Nephron progenitor cell (in vitro differentiated cells): ENCODE measurements at regions not wholly inside any gene's neighbourhood (a gene's known extent, or its start where the extent isn't known, plus 50 kb on each side); places are given as distances from the start of the nearest gene placed in this dataset.
A peak's percentile ranks its signal among the peaks of the same experiment; 100 is the strongest.

Experiments used
- DNase-seq: peaks from one replicate; pipeline ENCODE4 v3.0.0; 2021
- H3K27ac Mint-ChIP-seq: 2 replicates; pipeline ENCODE4 v1.8.0; 2021; ENCODE audit warnings: mild to moderate bottlenecking, moderate library complexity, mixed read lengths
- H3K27me3 Mint-ChIP-seq: 2 replicates; pipeline ENCODE4 v1.8.0; 2021; ENCODE audit warnings: mild to moderate bottlenecking, low read depth, mixed read lengths; ENCODE audit not compliant: poor library complexity
- H3K36me3 Mint-ChIP-seq: 2 replicates; pipeline ENCODE4 v1.8.0; 2021; ENCODE audit warnings: low read depth, mixed read lengths
- H3K4me1 Mint-ChIP-seq: 2 replicates; pipeline ENCODE4 v1.8.0; 2021; ENCODE audit warnings: mixed read lengths
- H3K4me3 Mint-ChIP-seq: 2 replicates; pipeline ENCODE4 v1.8.0; 2021; ENCODE audit warnings: mild to moderate bottlenecking, moderate library complexity, mixed read lengths
- H3K9me3 Mint-ChIP-seq: 2 replicates; pipeline ENCODE4 v1.8.0; 2021; ENCODE audit warnings: mild to moderate bottlenecking, moderate library complexity, mixed read lengths
- TF ChIP-seq, protein P1 (sequence below): fragments of 200-600 bp; sonication (generic); IDR thresholded peaks from 2 replicates; pipeline ENCODE4 v1.5.0; 2021; ENCODE audit warnings: antibody characterized with exemption

DNA sequence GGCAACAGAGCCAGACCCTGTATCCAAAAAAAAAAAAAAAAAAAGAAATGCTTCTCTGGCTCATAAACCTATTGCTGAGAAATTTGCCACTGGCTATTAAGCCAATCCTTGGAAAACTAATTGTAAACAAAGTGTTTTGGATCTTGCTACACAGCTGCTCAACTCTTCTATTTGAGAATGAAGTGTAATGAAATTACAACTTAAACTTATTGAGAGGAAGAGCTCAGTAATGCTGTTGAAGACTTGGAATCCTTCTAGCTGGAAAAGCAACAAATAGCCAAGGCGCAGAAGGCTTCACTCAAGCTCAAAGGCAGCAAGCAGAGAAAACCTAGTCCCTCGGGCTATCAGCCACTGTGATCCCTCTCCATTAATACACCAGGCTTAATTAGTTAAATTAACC is 99.6 kb upstream of the ZNF438 start:
- H3K9me3 Mint-ChIP-seq = no peaks in the 10 kb centered on the region

DNA sequence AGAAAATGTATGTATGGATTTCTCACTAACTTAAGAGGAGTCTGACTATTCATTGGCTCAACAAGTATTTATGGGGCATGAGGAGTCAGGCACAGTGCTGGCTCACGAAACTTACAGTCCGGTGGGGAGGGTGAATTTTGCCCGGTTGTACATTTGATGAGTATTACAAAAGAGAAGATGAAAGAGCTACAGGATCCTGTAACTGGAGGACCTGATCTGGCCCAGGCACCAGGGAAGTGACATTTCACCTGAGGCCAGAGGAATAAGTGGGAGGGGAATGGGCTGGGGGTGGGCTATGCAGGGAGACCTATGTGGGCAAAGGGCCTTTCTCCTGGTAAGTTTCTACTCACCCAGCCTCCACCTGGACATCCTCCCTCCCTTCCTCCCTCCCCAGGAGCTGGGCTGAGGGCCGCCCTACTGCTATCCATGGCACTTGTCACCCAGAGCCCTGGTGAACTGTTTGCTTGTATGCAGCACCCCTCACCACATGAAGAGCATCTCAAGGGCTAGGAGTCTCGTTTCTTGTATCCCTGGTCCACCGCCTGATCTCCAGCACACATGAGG is 101.1 kb upstream of the ZNF438 start:
- Mint-ChIP-seq H3K27ac (peak overlapping the region; percentile 13), H3K4me1 (peaks cover 56% of the 10 kb centered on the region), H3K36me3 (no peaks in the 10 kb centered on the region), H3K9me3 (no peaks in the 10 kb centered on the region), H3K4me3 (peak overlapping the region; percentile 44), H3K27me3 (no peaks in the 10 kb centered on the region)
- TF ChIP-seq, protein P1, sequence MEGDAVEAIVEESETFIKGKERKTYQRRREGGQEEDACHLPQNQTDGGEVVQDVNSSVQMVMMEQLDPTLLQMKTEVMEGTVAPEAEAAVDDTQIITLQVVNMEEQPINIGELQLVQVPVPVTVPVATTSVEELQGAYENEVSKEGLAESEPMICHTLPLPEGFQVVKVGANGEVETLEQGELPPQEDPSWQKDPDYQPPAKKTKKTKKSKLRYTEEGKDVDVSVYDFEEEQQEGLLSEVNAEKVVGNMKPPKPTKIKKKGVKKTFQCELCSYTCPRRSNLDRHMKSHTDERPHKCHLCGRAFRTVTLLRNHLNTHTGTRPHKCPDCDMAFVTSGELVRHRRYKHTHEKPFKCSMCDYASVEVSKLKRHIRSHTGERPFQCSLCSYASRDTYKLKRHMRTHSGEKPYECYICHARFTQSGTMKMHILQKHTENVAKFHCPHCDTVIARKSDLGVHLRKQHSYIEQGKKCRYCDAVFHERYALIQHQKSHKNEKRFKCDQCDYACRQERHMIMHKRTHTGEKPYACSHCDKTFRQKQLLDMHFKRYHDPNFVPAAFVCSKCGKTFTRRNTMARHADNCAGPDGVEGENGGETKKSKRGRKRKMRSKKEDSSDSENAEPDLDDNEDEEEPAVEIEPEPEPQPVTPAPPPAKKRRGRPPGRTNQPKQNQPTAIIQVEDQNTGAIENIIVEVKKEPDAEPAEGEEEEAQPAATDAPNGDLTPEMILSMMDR = no peak
- DNase-seq = no peak

More for the DNA sequence above, 99.6 kb upstream of the ZNF438 start:
- Mint-ChIP-seq H3K27ac (no peak overlapping the region), H3K36me3 (no peaks in the 10 kb centered on the region), H3K4me3 (no peak overlapping the region), H3K27me3 (no peaks in the 10 kb centered on the region), H3K4me1 (peaks cover 46% of the 10 kb centered on the region)
- no peak for DNase-seq
- TF ChIP-seq, protein P1 = no peak

- Mint-ChIP-seq H3K4me1 (peaks cover 56% of the 10 kb centered on the region), H3K9me3 (no peaks in the 10 kb centered on the region), H3K27me3 (no peaks in the 10 kb centered on the region), H3K27ac (peak overlapping the region; percentile 13), H3K4me3 (peak overlapping the region; percentile 44), H3K36me3 (no peaks in the 10 kb centered on the region)
- no peak for DNase-seq
- TF ChIP-seq, protein P1 = no peak
Observed at GRCh38 chr10:31133251-31133791, 101.7 kb upstream of the ZNF438 start.

GRCh38 chr10:31133792-31134310 is 102.2 kb upstream of the ZNF438 start:
- peak overlapping the region; percentile 91 for H3K27ac Mint-ChIP-seq
- peak; percentile 77 for DNase-seq
- TF ChIP-seq, protein P1 = no peak
- no peaks in the 10 kb centered on the region for H3K36me3 Mint-ChIP-seq
- no peaks in the 10 kb centered on the region for H3K9me3 Mint-ChIP-seq
- peak overlapping the region; percentile 62 for H3K4me3 Mint-ChIP-seq
- peaks cover 55% of the 10 kb centered on the region for H3K4me1 Mint-ChIP-seq
- no peaks in the 10 kb centered on the region for H3K27me3 Mint-ChIP-seq

GRCh38 chr10:31134311-31134952 is 102.8 kb upstream of the ZNF438 start:
- no peaks in the 10 kb centered on the region for H3K9me3 Mint-ChIP-seq
- peak; percentile 65 for DNase-seq
- H3K27ac Mint-ChIP-seq = peak overlapping the region; percentile 98
- TF ChIP-seq, protein P1 = no peak
- peaks cover 49% of the 10 kb centered on the region for H3K4me1 Mint-ChIP-seq
- H3K27me3 Mint-ChIP-seq = no peaks in the 10 kb centered on the region
- no peaks in the 10 kb centered on the region for H3K36me3 Mint-ChIP-seq
- H3K4me3 Mint-ChIP-seq = peak overlapping the region; percentile 79
